Activated CD8-positive, alpha-beta T cell treated with anti-CD3 and anti-CD28 coated beads for 36 hours (primary cell): ENCODE measurements at regions not wholly inside any gene's neighbourhood (a gene's known extent, or its start where the extent isn't known, plus 50 kb on each side); places are given as distances from the start of the nearest gene placed in this dataset.

Source experiments
- ATAC-seq: fragments of 200-7000 bp; cut with Tn5 transposase; one replicate; pipeline ENCODE4 v1.10.0; 2021; ENCODE audit warnings: mild to moderate bottlenecking, moderate library complexity
- CTCF ChIA-PET: fragments of 350-600 bp; sonication (Branson Sonifier 250); formaldehyde crosslinking; loops from one replicate; lab custom pipeline; 2021; ENCODE audit warnings: antibody characterized with exemption; lab: Charles Lee
- POLR2A ChIA-PET: fragments of 350-600 bp; sonication (Branson Sonifier 250); formaldehyde crosslinking; loops from one replicate; lab custom pipeline; 2021; ENCODE audit warnings: antibody characterized with exemption; lab: Charles Lee
- DNase-seq: peaks from one replicate; pipeline ENCODE4 v3.0.0-alpha.2; 2020
- H3K27ac Mint-ChIP-seq: one replicate; pipeline ENCODE4 v1.8.0; 2021; ENCODE audit warnings: mild to moderate bottlenecking, mixed read lengths
- H3K27me3 Mint-ChIP-seq: one replicate; pipeline ENCODE4 v1.8.0; 2021; ENCODE audit warnings: mixed read lengths
- H3K36me3 Mint-ChIP-seq: one replicate; pipeline ENCODE4 v1.8.0; 2021; ENCODE audit warnings: low read depth, mixed read lengths
- H3K4me1 Mint-ChIP-seq: one replicate; pipeline ENCODE4 v1.8.0; 2021; ENCODE audit warnings: low read depth, mixed read lengths
- H3K4me3 Mint-ChIP-seq: one replicate; pipeline ENCODE4 v1.8.0; 2021; ENCODE audit warnings: mild to moderate bottlenecking, moderate library complexity, mixed read lengths
- H3K9me3 Mint-ChIP-seq: one replicate; pipeline ENCODE4 v1.8.0; 2021; ENCODE audit warnings: mixed read lengths
- intact Hi-C: fragments of 100-400 bp; cut with micrococcal nuclease; formaldehyde crosslinking; loops from one replicate; pipeline ENCODE4 v1.10.0; 2022
- TF ChIP-seq, protein P1 (sequence below): fragments of 200-600 bp; IDR thresholded peaks from one replicate; pipeline ENCODE4 v1.8.0; 2022; ENCODE audit warnings: antibody characterized with exemption, mild to moderate bottlenecking

DNA sequence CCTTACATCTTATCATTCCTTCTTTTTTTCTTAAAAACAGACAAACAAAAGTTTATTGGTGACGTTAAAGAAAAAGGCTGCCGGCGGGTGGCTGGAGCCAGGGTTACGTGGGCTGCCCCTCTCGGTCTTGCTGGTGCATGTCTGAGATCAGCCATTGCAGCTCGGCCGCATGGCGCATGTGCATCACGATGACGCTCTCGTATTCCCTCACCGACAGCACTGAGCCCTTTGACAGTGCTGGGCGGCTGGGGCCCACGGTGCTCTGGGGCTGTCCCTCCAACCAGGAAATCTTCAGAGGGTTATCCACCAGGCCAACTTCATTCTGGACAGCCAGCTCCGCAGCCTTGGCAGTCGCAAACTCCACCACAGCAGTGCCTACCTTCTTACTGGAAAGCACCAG is 1081.8 kb upstream of the TMEFF2 start:
- Mint-ChIP-seq H3K27ac (no peak overlapping the region), H3K4me1 (no peaks in the 10 kb centered on the region), H3K27me3 (no peaks in the 10 kb centered on the region), H3K9me3 (no peaks in the 10 kb centered on the region), H3K4me3 (no peak overlapping the region), H3K36me3 (no peaks in the 10 kb centered on the region)
- intact Hi-C loops, result no loop called here
- CTCF ChIA-PET, result no interaction called here
- TF ChIP-seq, protein P1, sequence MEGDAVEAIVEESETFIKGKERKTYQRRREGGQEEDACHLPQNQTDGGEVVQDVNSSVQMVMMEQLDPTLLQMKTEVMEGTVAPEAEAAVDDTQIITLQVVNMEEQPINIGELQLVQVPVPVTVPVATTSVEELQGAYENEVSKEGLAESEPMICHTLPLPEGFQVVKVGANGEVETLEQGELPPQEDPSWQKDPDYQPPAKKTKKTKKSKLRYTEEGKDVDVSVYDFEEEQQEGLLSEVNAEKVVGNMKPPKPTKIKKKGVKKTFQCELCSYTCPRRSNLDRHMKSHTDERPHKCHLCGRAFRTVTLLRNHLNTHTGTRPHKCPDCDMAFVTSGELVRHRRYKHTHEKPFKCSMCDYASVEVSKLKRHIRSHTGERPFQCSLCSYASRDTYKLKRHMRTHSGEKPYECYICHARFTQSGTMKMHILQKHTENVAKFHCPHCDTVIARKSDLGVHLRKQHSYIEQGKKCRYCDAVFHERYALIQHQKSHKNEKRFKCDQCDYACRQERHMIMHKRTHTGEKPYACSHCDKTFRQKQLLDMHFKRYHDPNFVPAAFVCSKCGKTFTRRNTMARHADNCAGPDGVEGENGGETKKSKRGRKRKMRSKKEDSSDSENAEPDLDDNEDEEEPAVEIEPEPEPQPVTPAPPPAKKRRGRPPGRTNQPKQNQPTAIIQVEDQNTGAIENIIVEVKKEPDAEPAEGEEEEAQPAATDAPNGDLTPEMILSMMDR, result no peak
- POLR2A ChIA-PET, result no interaction called here
- ATAC-seq (no peak), DNase-seq (no peak)

DNA sequence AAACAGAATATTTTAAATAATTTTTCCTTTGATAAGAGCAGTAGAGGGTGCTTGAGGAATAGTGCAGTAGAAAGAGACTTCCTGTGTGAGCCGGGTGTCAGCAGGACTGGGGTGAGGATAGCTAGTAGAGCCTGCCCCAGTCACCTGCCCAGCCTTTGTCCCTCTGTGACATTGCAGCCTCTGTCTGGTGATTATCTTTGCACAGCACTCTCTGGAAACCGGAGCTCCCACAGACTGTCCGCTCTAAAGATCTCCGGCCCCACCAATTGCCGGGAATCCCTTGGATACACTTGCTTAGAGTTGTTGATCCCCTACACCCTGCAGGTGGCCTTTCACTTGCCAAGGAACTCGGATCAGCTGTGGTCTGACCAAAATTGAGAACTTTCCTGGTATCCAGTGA is 1081.3 kb upstream of the TMEFF2 start:
- Mint-ChIP-seq H3K36me3 (no peaks in the 10 kb centered on the region), H3K4me3 (no peak overlapping the region), H3K9me3 (no peaks in the 10 kb centered on the region), H3K27ac (no peak overlapping the region), H3K4me1 (no peaks in the 10 kb centered on the region), H3K27me3 (no peaks in the 10 kb centered on the region)
- ChIA-PET CTCF (no interaction called here), POLR2A (no interaction called here)
- TF ChIP-seq, protein P1, result no peak
- intact Hi-C loops, result no loop called here
- no peak for ATAC-seq
- no peak for DNase-seq

- H3K4me3 Mint-ChIP-seq, result no peak overlapping the region
- no peaks in the 10 kb centered on the region for H3K36me3 Mint-ChIP-seq
- no peak overlapping the region for H3K27ac Mint-ChIP-seq
- H3K9me3 Mint-ChIP-seq, result no peaks in the 10 kb centered on the region
- no peak for ATAC-seq
- CTCF ChIA-PET, result no interaction called here
- DNase-seq, result no peak
- H3K4me1 Mint-ChIP-seq, result no peaks in the 10 kb centered on the region
- TF ChIP-seq, protein P1, result no peak
- intact Hi-C loops, result no loop called here
- POLR2A ChIA-PET, result no interaction called here
- H3K27me3 Mint-ChIP-seq, result no peaks in the 10 kb centered on the region
Observed at GRCh38 chr2:193272011-193272410, 1077.3 kb upstream of the TMEFF2 start.

GRCh38 chr2:193270816-193271215 is 1076.1 kb upstream of the TMEFF2 start:
- H3K9me3 Mint-ChIP-seq, result no peaks in the 10 kb centered on the region
- no peaks in the 10 kb centered on the region for H3K27me3 Mint-ChIP-seq
- CTCF ChIA-PET, result no interaction called here
- POLR2A ChIA-PET, result no interaction called here
- no peak overlapping the region for H3K27ac Mint-ChIP-seq
- no peaks in the 10 kb centered on the region for H3K36me3 Mint-ChIP-seq
- intact Hi-C loops, result no loop called here
- H3K4me3 Mint-ChIP-seq, result no peak overlapping the region
- no peak for DNase-seq
- H3K4me1 Mint-ChIP-seq, result no peaks in the 10 kb centered on the region
- TF ChIP-seq, protein P1, result no peak
- ATAC-seq, result no peak

GRCh38 chr2:193267496-193268002 is 1072.8 kb upstream of the TMEFF2 start:
- ATAC-seq (no peak), DNase-seq (no peak)
- intact Hi-C loops, result no loop called here
- Mint-ChIP-seq H3K4me3 (no peak overlapping the region), H3K27ac (no peak overlapping the region), H3K36me3 (no peaks in the 10 kb centered on the region), H3K4me1 (no peaks in the 10 kb centered on the region), H3K27me3 (no peaks in the 10 kb centered on the region), H3K9me3 (no peaks in the 10 kb centered on the region)
- TF ChIP-seq, protein P1, result no peak
- POLR2A ChIA-PET, result no interaction called here
- CTCF ChIA-PET, result no interaction called here
